ENCODE measurements at regions not wholly inside any gene's neighbourhood (a gene's known extent, or its start where the extent isn't known, plus 50 kb on each side); places are given as distances from the start of the nearest gene placed in this dataset.
"Not testable (repeated sequence)": the region's sequence is repeated elsewhere in the genome, so short reads cannot be mapped to it uniquely, and the experiment has no call there.

- peaks cover 7% of the 10 kb centered on the region for H3K27me3 Mint-ChIP-seq (ENCODE audit: low read depth)
- ATAC-seq (no peak), DNase-seq (no peak)
- no peaks in the 10 kb centered on the region for H3K36me3 Mint-ChIP-seq (ENCODE audit: insufficient read depth)
- H3K9me3 Mint-ChIP-seq, result no peaks in the 10 kb centered on the region
- peaks cover 38% of the 10 kb centered on the region for H3K4me1 Mint-ChIP-seq (ENCODE audit: low read depth)
- H3K4me3 Mint-ChIP-seq, result no peak overlapping the region
Measured at GRCh38 chr15:99452010-99452409, 113.8 kb upstream of the MEF2A start.

GRCh38 chr15:99452728-99453636, 112.8 kb upstream of the MEF2A start:
- H3K36me3 Mint-ChIP-seq (ENCODE audit: insufficient read depth), result no peaks in the 10 kb centered on the region
- DNase-seq (no peak), ATAC-seq (no peak)
- peaks cover 7% of the 10 kb centered on the region for H3K9me3 Mint-ChIP-seq
- peaks cover 35% of the 10 kb centered on the region for H3K4me1 Mint-ChIP-seq (ENCODE audit: low read depth)
- no peak overlapping the region for H3K4me3 Mint-ChIP-seq
- H3K27me3 Mint-ChIP-seq (ENCODE audit: low read depth), result peaks cover 7% of the 10 kb centered on the region

- peaks cover 30% of the 10 kb centered on the region for H3K4me1 Mint-ChIP-seq (ENCODE audit: low read depth)
- H3K4me3 Mint-ChIP-seq, result no peak overlapping the region
- peaks cover 8% of the 10 kb centered on the region for H3K9me3 Mint-ChIP-seq
- peaks cover 7% of the 10 kb centered on the region for H3K27me3 Mint-ChIP-seq (ENCODE audit: low read depth)
- H3K36me3 Mint-ChIP-seq (ENCODE audit: insufficient read depth), result no peaks in the 10 kb centered on the region
- DNase-seq (no peak), ATAC-seq (no peak)
Measured at GRCh38 chr15:99453637-99454030, 112.2 kb upstream of the MEF2A start.

DNA sequence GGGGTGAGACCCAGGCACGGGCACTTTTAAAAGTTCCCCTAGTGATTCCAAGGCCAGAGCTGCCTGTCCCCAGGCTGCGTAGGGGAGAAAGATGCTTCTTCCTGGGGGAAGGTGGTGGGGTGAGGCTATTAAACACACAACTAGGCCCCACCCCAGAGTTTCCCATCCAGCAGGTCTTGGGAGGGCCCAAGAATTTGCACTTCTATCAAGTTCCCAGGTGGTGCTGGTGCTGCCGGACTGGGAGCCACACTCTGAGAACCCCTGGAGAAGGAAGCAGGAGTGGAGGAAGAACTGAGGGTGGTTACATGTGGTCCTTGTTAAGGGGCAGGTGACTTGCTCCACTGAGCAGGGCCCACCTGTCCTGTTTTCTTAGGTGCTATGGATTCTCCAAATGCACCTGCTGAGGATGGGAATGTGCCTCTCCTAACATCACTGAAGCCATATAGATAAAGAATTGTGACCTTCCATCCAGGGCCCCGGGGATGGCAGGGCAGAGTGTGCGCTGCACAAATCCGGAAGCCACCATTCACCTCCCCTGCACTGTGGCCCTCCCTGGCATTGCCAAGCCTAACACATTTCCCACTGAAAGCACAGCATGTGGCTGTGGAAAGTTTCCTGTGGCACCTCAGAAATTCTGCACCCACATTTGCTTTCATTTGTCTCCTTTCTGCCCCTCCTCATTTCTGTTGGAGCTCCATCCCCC, 111.5 kb upstream of the MEF2A start:
- no peak overlapping the region for H3K4me3 Mint-ChIP-seq
- DNase-seq (no peak), ATAC-seq (no peak)
- peaks cover 8% of the 10 kb centered on the region for H3K9me3 Mint-ChIP-seq
- peaks cover 7% of the 10 kb centered on the region for H3K27me3 Mint-ChIP-seq (ENCODE audit: low read depth)
- no peaks in the 10 kb centered on the region for H3K36me3 Mint-ChIP-seq (ENCODE audit: insufficient read depth)
- H3K4me1 Mint-ChIP-seq (ENCODE audit: low read depth), result peaks cover 28% of the 10 kb centered on the region

- peaks cover 8% of the 10 kb centered on the region for H3K9me3 Mint-ChIP-seq
- ATAC-seq, result no peak
- DNase-seq, result no peak
- peaks cover 19% of the 10 kb centered on the region for H3K4me1 Mint-ChIP-seq (ENCODE audit: low read depth)
- H3K36me3 Mint-ChIP-seq (ENCODE audit: insufficient read depth), result no peaks in the 10 kb centered on the region
- no peak overlapping the region for H3K4me3 Mint-ChIP-seq
- peaks cover 7% of the 10 kb centered on the region for H3K27me3 Mint-ChIP-seq (ENCODE audit: low read depth)
Measured at GRCh38 chr15:99454941-99455788, 110.6 kb upstream of the MEF2A start.

GRCh38 chr15:99455789-99456160, 110.0 kb upstream of the MEF2A start:
- Mint-ChIP-seq H3K4me1 (ENCODE audit: low read depth) (peaks cover 13% of the 10 kb centered on the region), H3K36me3 (ENCODE audit: insufficient read depth) (no peaks in the 10 kb centered on the region)
- ATAC-seq, result no peak

GRCh38 chr15:99464137-99464536, 101.6 kb upstream of the MEF2A start:
- DNase-seq (no peak), ATAC-seq (no peak)
- Mint-ChIP-seq H3K4me1 (ENCODE audit: low read depth) (no peaks in the 10 kb centered on the region), H3K36me3 (ENCODE audit: insufficient read depth) (peaks cover 3% of the 10 kb centered on the region), H3K27me3 (ENCODE audit: low read depth) (no peaks in the 10 kb centered on the region), H3K9me3 (peaks cover 27% of the 10 kb centered on the region), H3K4me3 (no peak overlapping the region)

More at GRCh38 chr15:99455789-99456160, 110.0 kb upstream of the MEF2A start:
- Mint-ChIP-seq H3K9me3 (peaks cover 8% of the 10 kb centered on the region), H3K4me3 (no peak overlapping the region), H3K27me3 (ENCODE audit: low read depth) (peaks cover 5% of the 10 kb centered on the region)
- DNase-seq, result no peak

GRCh38 chr15:99466701-99467337, 99.0 kb upstream of the MEF2A start:
- H3K4me3 Mint-ChIP-seq, result no peak overlapping the region
- ATAC-seq (no peak), DNase-seq (no peak)
- peaks cover 1% of the 10 kb centered on the region for H3K4me1 Mint-ChIP-seq (ENCODE audit: low read depth)
- no peaks in the 10 kb centered on the region for H3K27me3 Mint-ChIP-seq (ENCODE audit: low read depth)
- H3K36me3 Mint-ChIP-seq (ENCODE audit: insufficient read depth), result peaks cover 3% of the 10 kb centered on the region
- peaks cover 27% of the 10 kb centered on the region for H3K9me3 Mint-ChIP-seq

DNA sequence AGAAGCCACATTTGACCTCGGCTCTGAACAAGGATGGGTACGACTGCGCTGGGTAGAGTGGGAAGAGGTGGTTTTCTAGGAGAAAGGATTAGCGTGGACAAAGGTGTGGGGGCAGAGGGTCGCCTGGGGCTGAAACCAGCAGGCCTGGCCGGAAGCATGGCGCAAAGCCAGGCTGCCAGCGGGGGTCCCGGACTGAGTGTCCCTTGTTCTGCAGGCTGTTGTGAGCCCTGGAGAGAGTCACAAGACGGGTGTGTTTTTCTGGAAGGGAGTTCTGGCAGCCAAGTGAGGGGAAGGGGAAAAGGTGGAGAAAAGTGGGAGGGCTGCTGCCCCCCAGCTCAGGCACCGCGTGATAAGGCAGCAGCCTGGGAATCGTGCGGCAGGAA, 98.5 kb upstream of the MEF2A start:
- H3K27me3 Mint-ChIP-seq (ENCODE audit: low read depth), result no peaks in the 10 kb centered on the region
- peaks cover 24% of the 10 kb centered on the region for H3K9me3 Mint-ChIP-seq
- DNase-seq (no peak), ATAC-seq (no peak)
- H3K4me3 Mint-ChIP-seq, result no peak overlapping the region
- peaks cover 1% of the 10 kb centered on the region for H3K4me1 Mint-ChIP-seq (ENCODE audit: low read depth)
- peaks cover 1% of the 10 kb centered on the region for H3K36me3 Mint-ChIP-seq (ENCODE audit: insufficient read depth)

DNA sequence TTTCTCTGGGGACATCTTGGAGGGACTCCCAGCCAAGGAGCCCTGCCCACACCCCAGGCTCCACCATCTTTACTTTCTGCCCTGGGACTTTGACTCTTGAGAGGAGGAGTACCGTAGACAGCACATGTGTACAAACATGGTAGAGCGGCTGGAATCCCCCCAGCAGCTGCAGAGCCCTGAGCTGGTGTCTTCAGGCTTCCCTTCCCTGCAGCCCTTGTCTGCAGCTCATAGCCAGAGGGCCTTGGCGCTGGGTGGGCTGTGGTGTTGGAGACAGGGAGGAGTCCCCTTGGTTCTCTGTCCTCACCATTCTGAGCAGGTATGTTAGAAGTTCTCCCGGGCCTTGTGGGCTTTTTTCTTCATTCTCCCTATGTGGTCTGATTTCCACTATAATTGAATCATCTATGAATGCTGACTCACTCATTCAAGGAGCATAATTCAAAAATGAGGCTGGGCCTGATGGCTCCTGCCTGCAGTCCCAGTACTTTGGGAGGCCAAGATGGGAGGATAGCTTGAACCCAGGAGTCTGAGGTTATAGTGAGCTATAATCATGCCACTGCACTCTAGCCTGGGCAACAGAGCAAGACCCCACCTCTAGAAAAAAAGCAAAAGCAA, 97.8 kb upstream of the MEF2A start:
- Mint-ChIP-seq H3K4me1 (ENCODE audit: low read depth) (peaks cover 1% of the 10 kb centered on the region), H3K36me3 (ENCODE audit: insufficient read depth) (no peaks in the 10 kb centered on the region), H3K27me3 (ENCODE audit: low read depth) (no peaks in the 10 kb centered on the region), H3K9me3 (peaks cover 18% of the 10 kb centered on the region), H3K4me3 (no peak overlapping the region)
- DNase-seq (no peak), ATAC-seq (no peak)

DNA sequence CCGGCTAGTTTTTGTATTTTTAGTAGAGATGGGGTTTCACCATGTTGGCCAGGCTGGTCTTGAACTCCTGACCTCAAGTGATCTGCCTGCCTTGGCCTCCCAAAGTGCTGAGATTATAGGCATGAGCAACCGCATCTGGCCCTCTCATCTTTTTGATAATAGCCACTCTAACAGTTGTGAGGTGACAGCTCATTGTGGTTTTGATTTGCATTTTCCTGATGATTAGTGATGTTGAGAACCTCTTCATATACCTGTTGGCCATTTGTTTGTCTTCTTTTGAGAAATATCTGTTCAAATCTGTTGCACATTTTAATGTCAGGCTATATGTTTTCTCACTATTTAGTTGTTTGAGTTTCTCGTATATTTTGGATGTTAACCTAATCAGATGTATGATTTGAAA, 95.6 kb upstream of the MEF2A start:
- not testable (repeated sequence) for DNase-seq; ATAC-seq; H3K4me1 Mint-ChIP-seq (ENCODE audit: low read depth); H3K36me3 Mint-ChIP-seq (ENCODE audit: insufficient read depth); H3K4me3 Mint-ChIP-seq; H3K9me3 Mint-ChIP-seq; H3K27me3 Mint-ChIP-seq (ENCODE audit: low read depth)

DNA sequence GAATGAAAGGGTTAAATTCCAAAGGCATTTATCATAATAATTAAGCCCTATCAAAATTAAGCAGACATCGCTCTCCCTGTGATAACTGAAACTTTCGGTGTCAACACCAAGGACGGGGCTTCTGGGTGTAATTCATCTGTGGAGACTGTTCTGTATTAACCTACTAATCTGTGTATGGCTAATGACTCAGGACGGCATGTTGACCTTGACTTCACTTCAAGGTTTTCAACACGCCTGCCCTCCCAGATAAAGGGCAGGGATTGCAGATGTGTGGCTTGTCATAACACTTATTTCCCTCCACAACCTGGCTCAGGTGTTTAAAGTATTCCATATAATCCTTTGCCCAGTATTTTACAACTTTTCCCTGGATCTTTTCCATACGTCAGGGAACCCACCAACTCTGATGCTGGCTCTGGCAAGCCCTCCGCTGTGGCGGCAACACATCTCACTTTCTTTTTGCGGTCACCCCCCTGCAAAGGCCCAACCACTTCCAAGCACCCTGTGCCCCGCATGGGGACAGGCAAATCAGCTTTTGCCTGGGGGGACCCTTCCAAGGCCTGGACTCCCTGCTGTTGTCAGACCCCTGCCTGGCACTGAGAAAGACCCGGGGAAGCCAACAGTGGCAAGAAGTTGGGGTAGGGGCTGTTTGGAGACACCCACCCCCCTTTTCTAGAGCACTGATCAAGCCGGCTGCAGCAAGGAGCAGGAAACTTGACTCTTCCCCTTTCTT, 93.2 kb upstream of the MEF2A start:
- ATAC-seq (no peak), DNase-seq (no peak)
- Mint-ChIP-seq H3K9me3 (no peaks in the 10 kb centered on the region), H3K36me3 (ENCODE audit: insufficient read depth) (no peaks in the 10 kb centered on the region), H3K4me3 (no peak overlapping the region), H3K4me1 (ENCODE audit: low read depth) (peaks cover 8% of the 10 kb centered on the region), H3K27me3 (ENCODE audit: low read depth) (no peaks in the 10 kb centered on the region)
